ENCODE measurements at regions not wholly inside any gene's neighbourhood (a gene's known extent, or its start where the extent isn't known, plus 50 kb on each side); places are given as distances from the start of the nearest gene placed in this dataset.

DNA sequence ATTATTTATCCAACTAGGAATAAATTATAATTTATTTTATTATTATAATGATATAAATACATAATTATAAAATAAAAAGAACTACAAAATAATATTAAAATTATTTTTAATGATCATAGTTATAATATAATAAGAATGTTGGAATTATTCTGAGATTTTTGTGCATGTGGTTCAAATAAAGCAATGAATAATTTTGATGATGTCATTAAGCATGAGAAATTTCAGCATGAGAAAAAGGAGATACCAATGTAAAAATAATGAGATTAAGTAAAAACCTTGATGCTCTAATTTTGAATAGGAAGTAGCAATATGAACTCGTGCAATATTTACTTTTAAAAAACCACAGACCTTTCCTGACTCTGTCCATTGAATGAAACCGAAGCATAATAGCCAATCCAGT, 181.8 kb upstream of the MTNR1B start:
- in situ Hi-C loops (cut with HindIII; ENCODE audit: low pct_unique_long_range_greater_than_20kb, low sequenced_read_pairs): no loop called here

DNA sequence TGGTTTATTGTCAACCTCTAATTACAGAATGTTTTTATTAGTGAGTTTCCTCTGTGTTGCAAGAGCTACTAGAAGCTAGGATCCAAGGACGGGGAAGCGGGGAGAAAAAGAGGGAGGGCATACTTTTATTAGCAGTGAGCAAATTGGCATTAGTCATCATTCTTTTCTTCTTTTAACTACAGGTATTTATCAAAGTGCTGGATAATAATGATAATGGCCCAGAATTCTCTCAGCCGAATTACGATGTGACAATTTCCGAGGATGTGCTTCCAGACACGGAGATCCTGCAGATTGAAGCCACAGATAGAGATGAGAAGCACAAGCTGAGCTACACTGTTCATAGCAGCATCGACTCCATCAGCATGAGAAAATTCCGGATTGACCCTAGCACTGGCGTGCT, 179.7 kb upstream of the MTNR1B start:
- CTCF ChIA-PET: no interaction called here

More for the DNA sequence above, 181.8 kb upstream of the MTNR1B start:
- DNase-seq (ENCODE audit: low read depth, low spot score) (no peak), ATAC-seq (no peak)
- Histone ChIP-seq H3K4me1 (ENCODE audit: control insufficient read depth, insufficient read depth, low read length) (no peaks in the 10 kb centered on the region), H3K4me3 (ENCODE audit: low read depth in 2 of 2, low read length in 2 of 2) (no peak overlapping the region), H3K27ac (ENCODE audit: low read length) (no peak overlapping the region), H3K27me3 (ENCODE audit: control insufficient read depth, insufficient read depth, low read length) (no peaks in the 10 kb centered on the region), H3K36me3 (ENCODE audit: control insufficient read depth, insufficient read depth, low read length) (no peaks in the 10 kb centered on the region), H3K9me3 (ENCODE audit: control insufficient read depth, insufficient read depth, low read depth, low read length) (no peaks in the 10 kb centered on the region)
- TF ChIP-seq, protein P1, sequence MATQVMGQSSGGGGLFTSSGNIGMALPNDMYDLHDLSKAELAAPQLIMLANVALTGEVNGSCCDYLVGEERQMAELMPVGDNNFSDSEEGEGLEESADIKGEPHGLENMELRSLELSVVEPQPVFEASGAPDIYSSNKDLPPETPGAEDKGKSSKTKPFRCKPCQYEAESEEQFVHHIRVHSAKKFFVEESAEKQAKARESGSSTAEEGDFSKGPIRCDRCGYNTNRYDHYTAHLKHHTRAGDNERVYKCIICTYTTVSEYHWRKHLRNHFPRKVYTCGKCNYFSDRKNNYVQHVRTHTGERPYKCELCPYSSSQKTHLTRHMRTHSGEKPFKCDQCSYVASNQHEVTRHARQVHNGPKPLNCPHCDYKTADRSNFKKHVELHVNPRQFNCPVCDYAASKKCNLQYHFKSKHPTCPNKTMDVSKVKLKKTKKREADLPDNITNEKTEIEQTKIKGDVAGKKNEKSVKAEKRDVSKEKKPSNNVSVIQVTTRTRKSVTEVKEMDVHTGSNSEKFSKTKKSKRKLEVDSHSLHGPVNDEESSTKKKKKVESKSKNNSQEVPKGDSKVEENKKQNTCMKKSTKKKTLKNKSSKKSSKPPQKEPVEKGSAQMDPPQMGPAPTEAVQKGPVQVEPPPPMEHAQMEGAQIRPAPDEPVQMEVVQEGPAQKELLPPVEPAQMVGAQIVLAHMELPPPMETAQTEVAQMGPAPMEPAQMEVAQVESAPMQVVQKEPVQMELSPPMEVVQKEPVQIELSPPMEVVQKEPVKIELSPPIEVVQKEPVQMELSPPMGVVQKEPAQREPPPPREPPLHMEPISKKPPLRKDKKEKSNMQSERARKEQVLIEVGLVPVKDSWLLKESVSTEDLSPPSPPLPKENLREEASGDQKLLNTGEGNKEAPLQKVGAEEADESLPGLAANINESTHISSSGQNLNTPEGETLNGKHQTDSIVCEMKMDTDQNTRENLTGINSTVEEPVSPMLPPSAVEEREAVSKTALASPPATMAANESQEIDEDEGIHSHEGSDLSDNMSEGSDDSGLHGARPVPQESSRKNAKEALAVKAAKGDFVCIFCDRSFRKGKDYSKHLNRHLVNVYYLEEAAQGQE (IDR thresholded peaks at IDR 0.05; ENCODE audit: insufficient read depth in 1 of 2, low read depth in 2 of 2, low read length in 1 of 2): no peak
- TF ChIP-seq SIN3A (IDR thresholded peaks at IDR 0.05; ENCODE audit: borderline replicate concordance, insufficient read depth, low read depth, low read length) (no peak), POLR2AphosphoS5 (IDR thresholded peaks at IDR 0.05; ENCODE audit: low read depth, low read length) (no peak), TCF7L2 (IDR thresholded peaks at IDR 0.05; ENCODE audit: low read depth, low read length) (no peak)
- TF ChIP-seq, protein P2, sequence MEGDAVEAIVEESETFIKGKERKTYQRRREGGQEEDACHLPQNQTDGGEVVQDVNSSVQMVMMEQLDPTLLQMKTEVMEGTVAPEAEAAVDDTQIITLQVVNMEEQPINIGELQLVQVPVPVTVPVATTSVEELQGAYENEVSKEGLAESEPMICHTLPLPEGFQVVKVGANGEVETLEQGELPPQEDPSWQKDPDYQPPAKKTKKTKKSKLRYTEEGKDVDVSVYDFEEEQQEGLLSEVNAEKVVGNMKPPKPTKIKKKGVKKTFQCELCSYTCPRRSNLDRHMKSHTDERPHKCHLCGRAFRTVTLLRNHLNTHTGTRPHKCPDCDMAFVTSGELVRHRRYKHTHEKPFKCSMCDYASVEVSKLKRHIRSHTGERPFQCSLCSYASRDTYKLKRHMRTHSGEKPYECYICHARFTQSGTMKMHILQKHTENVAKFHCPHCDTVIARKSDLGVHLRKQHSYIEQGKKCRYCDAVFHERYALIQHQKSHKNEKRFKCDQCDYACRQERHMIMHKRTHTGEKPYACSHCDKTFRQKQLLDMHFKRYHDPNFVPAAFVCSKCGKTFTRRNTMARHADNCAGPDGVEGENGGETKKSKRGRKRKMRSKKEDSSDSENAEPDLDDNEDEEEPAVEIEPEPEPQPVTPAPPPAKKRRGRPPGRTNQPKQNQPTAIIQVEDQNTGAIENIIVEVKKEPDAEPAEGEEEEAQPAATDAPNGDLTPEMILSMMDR (IDR thresholded peaks at IDR 0.05): no peak
- ChIA-PET POLR2A (interaction anchor here (0.5 kb wide), 1 partner anchor 350 kb away, joined by 3 read pairs; no protein-coding TSS in a partner anchor), CTCF (no interaction called here)
- intact Hi-C loops (cut with micrococcal nuclease; ENCODE audit: unreplicated experiment): no loop called here
- no TSS peak for BruUV-seq (replicated peaks)

More for the DNA sequence above, 179.7 kb upstream of the MTNR1B start:
- no peak for DNase-seq (ENCODE audit: low read depth, low spot score)
- TF ChIP-seq SIN3A (IDR thresholded peaks at IDR 0.05; ENCODE audit: borderline replicate concordance, insufficient read depth, low read depth, low read length) (no peak), POLR2AphosphoS5 (IDR thresholded peaks at IDR 0.05; ENCODE audit: low read depth, low read length) (no peak), TCF7L2 (IDR thresholded peaks at IDR 0.05; ENCODE audit: low read depth, low read length) (no peak)
- TF ChIP-seq, protein P2 (IDR thresholded peaks at IDR 0.05): no peak
- TF ChIP-seq, protein P1 (IDR thresholded peaks at IDR 0.05; ENCODE audit: insufficient read depth in 1 of 2, low read depth in 2 of 2, low read length in 1 of 2): no peak
- Histone ChIP-seq H3K27ac (ENCODE audit: low read length) (no peak overlapping the region), H3K4me1 (ENCODE audit: control insufficient read depth, insufficient read depth, low read length) (no peaks in the 10 kb centered on the region), H3K4me3 (ENCODE audit: low read depth in 2 of 2, low read length in 2 of 2) (no peak overlapping the region), H3K27me3 (ENCODE audit: control insufficient read depth, insufficient read depth, low read length) (no peaks in the 10 kb centered on the region), H3K9me3 (ENCODE audit: control insufficient read depth, insufficient read depth, low read depth, low read length) (no peaks in the 10 kb centered on the region), H3K36me3 (ENCODE audit: control insufficient read depth, insufficient read depth, low read length) (no peaks in the 10 kb centered on the region)
- in situ Hi-C loops (cut with HindIII; ENCODE audit: low pct_unique_long_range_greater_than_20kb, low sequenced_read_pairs) (no loop called here), intact Hi-C loops (cut with micrococcal nuclease; ENCODE audit: unreplicated experiment) (no loop called here)
- POLR2A ChIA-PET: no interaction called here
- no TSS peak for BruUV-seq (replicated peaks)
- no peak for ATAC-seq

Data from Panc1 (cell line).